HEK293 (cell line): ENCODE measurements at regions not wholly inside any gene's neighbourhood (a gene's known extent, or its start where the extent isn't known, plus 50 kb on each side); places are given as distances from the start of the nearest gene placed in this dataset.

Experiments
- CTCF ChIA-PET: fragments of 350-600 bp; formaldehyde crosslinking; extraction: SDS; loops from one replicate; lab custom pipeline; 2021; ENCODE audit warnings: antibody characterized with exemption; lab: Yijun Ruan, JAX
- POLR2A ChIA-PET: fragments of 300-600 bp; formaldehyde crosslinking; extraction: SDS; loops from one replicate; lab custom pipeline; 2020; ENCODE audit warnings: antibody characterized with exemption, inconsistent platforms; lab: Yijun Ruan, JAX
- H3K27ac ChIP-seq: fragments of 200-500 bp; sonication (Bioruptor generic); 2 replicates; pipeline ENCODE4 v1.5.1; 2014; ENCODE audit warnings: low read depth, low read length, control low read depth, inconsistent platforms; ENCODE audit errors: extremely low read depth
- H3K36me3 ChIP-seq, 2 experiments: fragments of 200-500 bp in 1 of 2; sonication (Bioruptor generic) in 1 of 2; 1 replicate in 1 of 2; 2 replicates in 1 of 2; pipeline ENCODE4 v1.5.1; 2014 to 2017; ENCODE audit warnings: inconsistent platforms in 2 of 2, low read length in 2 of 2; ENCODE audit not compliant: control insufficient read depth in 2 of 2, insufficient read depth in 1 of 2
- H3K4me1 ChIP-seq: fragments of 200-500 bp; sonication (Bioruptor generic); 2 replicates; pipeline ENCODE4 v1.5.1; 2014; ENCODE audit warnings: mild to moderate bottlenecking, low read length, inconsistent platforms; ENCODE audit not compliant: control insufficient read depth, insufficient read depth
- H3K4me3 ChIP-seq: 2 replicates; pipeline ENCODE4 v1.5.1; 2011; ENCODE audit warnings: low read depth, mild to moderate bottlenecking, control low read depth, low read length, moderate library complexity
- H3K9me3 ChIP-seq: fragments of 200-500 bp; sonication (Bioruptor generic); 2 replicates; pipeline ENCODE4 v1.5.1; 2014; ENCODE audit warnings: low read depth, low read length, inconsistent platforms; ENCODE audit not compliant: control insufficient read depth, insufficient read depth
- GFI1B ChIP-seq: fragments of 450-650 bp; formaldehyde crosslinking; IDR thresholded peaks from 2 replicates; pipeline ENCODE4 v1.5.1; 2016; ENCODE audit warnings: missing biosample characterization, missing genetic modification characterization
- MEIS1 ChIP-seq: sonication (generic); formaldehyde crosslinking; IDR thresholded peaks from 2 replicates; pipeline ENCODE4 v1.8.1; 2022; ENCODE audit warnings: missing genetic modification reagents, mild to moderate bottlenecking, borderline replicate concordance
- OVOL3 ChIP-seq: fragments of 450-650 bp; formaldehyde crosslinking; IDR thresholded peaks from 2 replicates; pipeline ENCODE4 v1.5.1; 2016; ENCODE audit warnings: missing biosample characterization, missing genetic modification characterization
- PRDM1 ChIP-seq: fragments of 450-650 bp; formaldehyde crosslinking; IDR thresholded peaks from 2 replicates; pipeline ENCODE4; 2016; ENCODE audit warnings: missing biosample characterization, missing genetic modification characterization
- SP3 ChIP-seq: fragments of 450-650 bp; formaldehyde crosslinking; IDR thresholded peaks from 2 replicates; pipeline ENCODE4 v1.5.1; 2016; ENCODE audit warnings: missing biosample characterization, missing genetic modification characterization
- SP7 ChIP-seq: fragments of 450-650 bp; formaldehyde crosslinking; IDR thresholded peaks from 2 replicates; pipeline ENCODE4 v1.5.1; 2016; ENCODE audit warnings: missing biosample characterization, missing genetic modification characterization
- ZNF19 ChIP-seq: fragments of 450-650 bp; formaldehyde crosslinking; IDR thresholded peaks from 2 replicates; pipeline ENCODE4; 2016; ENCODE audit warnings: missing biosample characterization, missing genetic modification characterization, low read depth
- ZNF2 ChIP-seq: fragments of 450-650 bp; formaldehyde crosslinking; IDR thresholded peaks from 2 replicates; pipeline ENCODE4 v1.5.1; 2016; ENCODE audit warnings: missing biosample characterization, missing genetic modification characterization
- ZNF223 ChIP-seq: fragments of 450-650 bp; formaldehyde crosslinking; IDR thresholded peaks from 2 replicates; pipeline ENCODE4 v1.5.1; 2016; ENCODE audit warnings: missing biosample characterization, missing genetic modification characterization
- ZNF292 ChIP-seq: fragments of 450-650 bp; formaldehyde crosslinking; IDR thresholded peaks from 2 replicates; pipeline ENCODE4 v1.5.1; 2016; ENCODE audit warnings: low read depth, missing biosample characterization, missing genetic modification characterization, borderline replicate concordance
- ZNF335 ChIP-seq: fragments of 450-650 bp; formaldehyde crosslinking; conservative IDR thresholded peaks from 2 replicates; pipeline ENCODE4 v1.5.1; 2016; ENCODE audit warnings: missing biosample characterization, missing genetic modification characterization
- ZNF501 ChIP-seq: fragments of 450-650 bp; formaldehyde crosslinking; IDR thresholded peaks from 2 replicates; pipeline ENCODE4 v1.5.1; 2016; ENCODE audit warnings: missing biosample characterization, missing genetic modification characterization
- ZNF549 ChIP-seq: fragments of 450-650 bp; IDR thresholded peaks from 2 replicates; pipeline ENCODE4 v1.5.1; 2018; ENCODE audit warnings: missing biosample characterization, missing genetic modification characterization, mild to moderate bottlenecking, inconsistent platforms, moderate library complexity
- ZNF621 ChIP-seq: fragments of 450-650 bp; formaldehyde crosslinking; IDR thresholded peaks from 2 replicates; pipeline ENCODE4 v1.5.1; 2017; ENCODE audit warnings: missing biosample characterization, missing genetic modification characterization
- ZNF624 ChIP-seq: fragments of 450-650 bp; formaldehyde crosslinking; IDR thresholded peaks from 2 replicates; pipeline ENCODE4 v1.5.1; 2017; ENCODE audit warnings: missing biosample characterization, missing genetic modification characterization
- ZNF658 ChIP-seq: fragments of 450-650 bp; formaldehyde crosslinking; IDR thresholded peaks from 2 replicates; pipeline ENCODE4; 2016; ENCODE audit warnings: missing biosample characterization, missing genetic modification characterization
- ZNF701 ChIP-seq: fragments of 450-650 bp; formaldehyde crosslinking; IDR thresholded peaks from 2 replicates; pipeline ENCODE4 v1.5.1; 2016; ENCODE audit warnings: missing biosample characterization, missing genetic modification characterization
- TF ChIP-seq, protein P1 (sequence below): fragments of 450-650 bp; formaldehyde crosslinking; IDR thresholded peaks from 2 replicates; pipeline ENCODE4 v1.5.1; 2016; ENCODE audit warnings: missing biosample characterization, missing genetic modification characterization
- TF ChIP-seq, protein P2 (sequence below): fragments of 450-650 bp; formaldehyde crosslinking; IDR thresholded peaks from 2 replicates; pipeline ENCODE4 v1.5.1; 2016; ENCODE audit warnings: missing biosample characterization, missing genetic modification characterization
- TF ChIP-seq, protein P3 (sequence below): fragments of 450-650 bp; formaldehyde crosslinking; IDR thresholded peaks from 2 replicates; pipeline ENCODE4 v1.5.1; 2016; ENCODE audit warnings: missing biosample characterization, missing genetic modification characterization
- TF ChIP-seq, protein P4 (sequence below): fragments of 450-650 bp; formaldehyde crosslinking; IDR thresholded peaks from 2 replicates; pipeline ENCODE4 v1.5.1; 2017; ENCODE audit warnings: missing biosample characterization, mild to moderate bottlenecking, missing genetic modification characterization, moderate library complexity
- TF ChIP-seq, protein P5 (sequence below): fragments of 450-650 bp; IDR thresholded peaks from 2 replicates; pipeline ENCODE4 v1.5.1; 2018; ENCODE audit warnings: missing biosample characterization, missing genetic modification characterization
- TF ChIP-seq, protein P6 (sequence below): fragments of 450-650 bp; formaldehyde crosslinking; IDR thresholded peaks from 2 replicates; pipeline ENCODE4 v1.5.1; 2016; ENCODE audit warnings: missing biosample characterization, missing genetic modification characterization, low read depth

DNA sequence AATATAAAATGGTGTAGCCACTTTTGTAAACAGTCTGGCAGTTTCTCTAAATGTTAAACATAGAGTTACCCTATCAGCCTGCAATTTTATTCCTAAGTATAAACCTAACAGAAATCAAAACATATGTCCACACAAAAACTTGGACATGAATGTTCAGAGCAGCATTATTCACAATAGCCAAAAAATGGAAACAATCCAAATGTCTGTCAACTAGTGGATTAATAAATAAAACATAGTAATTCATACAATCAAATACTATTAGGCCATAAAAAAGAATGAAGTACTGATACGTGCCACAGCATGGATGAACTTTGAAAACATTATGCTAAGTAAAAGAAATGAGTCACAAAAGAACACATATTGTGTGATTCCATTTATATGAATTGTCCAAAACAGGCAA, 196.5 kb downstream of the NUAK1 start:
- no peak overlapping the region for H3K27ac ChIP-seq
- H3K4me3 ChIP-seq: no peak overlapping the region
- H3K4me1 ChIP-seq: no peaks in the 10 kb centered on the region
- ChIA-PET CTCF (no interaction called here), POLR2A (no interaction called here)
- H3K36me3 ChIP-seq: no peaks in the 10 kb centered on the region
- no peak for TF ChIP-seq SP3 (tag by site-specific recombination)
- no peak for TF ChIP-seq GFI1B (tag by site-specific recombination)
- TF ChIP-seq, protein P1, sequence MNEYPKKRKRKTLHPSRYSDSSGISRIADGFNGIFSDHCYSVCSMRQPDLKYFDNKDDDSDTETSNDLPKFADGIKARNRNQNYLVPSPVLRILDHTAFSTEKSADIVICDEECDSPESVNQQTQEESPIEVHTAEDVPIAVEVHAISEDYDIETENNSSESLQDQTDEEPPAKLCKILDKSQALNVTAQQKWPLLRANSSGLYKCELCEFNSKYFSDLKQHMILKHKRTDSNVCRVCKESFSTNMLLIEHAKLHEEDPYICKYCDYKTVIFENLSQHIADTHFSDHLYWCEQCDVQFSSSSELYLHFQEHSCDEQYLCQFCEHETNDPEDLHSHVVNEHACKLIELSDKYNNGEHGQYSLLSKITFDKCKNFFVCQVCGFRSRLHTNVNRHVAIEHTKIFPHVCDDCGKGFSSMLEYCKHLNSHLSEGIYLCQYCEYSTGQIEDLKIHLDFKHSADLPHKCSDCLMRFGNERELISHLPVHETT (tag by site-specific recombination): no peak
- no peaks in the 10 kb centered on the region for H3K9me3 ChIP-seq

DNA sequence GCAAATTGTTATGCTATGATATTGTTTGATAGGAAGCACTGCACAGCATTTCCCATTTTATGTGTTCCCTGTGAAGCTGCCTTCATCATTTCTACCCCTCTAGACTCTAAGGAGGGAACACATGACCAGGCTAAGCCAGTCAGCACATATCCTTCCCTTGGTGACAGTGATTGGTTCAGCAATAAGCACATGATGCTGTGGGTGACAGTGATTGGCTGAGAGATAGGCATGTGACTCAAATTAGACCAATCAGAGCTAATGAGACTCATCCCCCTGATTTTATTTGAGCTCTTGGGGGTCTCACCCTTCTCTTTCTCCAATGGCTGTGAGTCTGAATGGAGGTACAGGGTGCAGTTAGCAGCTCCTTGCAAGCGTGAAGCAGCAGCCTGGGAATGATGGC, 195.2 kb downstream of the NUAK1 start:
- H3K9me3 ChIP-seq: no peaks in the 10 kb centered on the region
- no peak overlapping the region for H3K4me3 ChIP-seq
- no peaks in the 10 kb centered on the region for H3K4me1 ChIP-seq
- POLR2A ChIA-PET: interaction anchor here (0.6 kb wide), 1 partner anchor 689 kb away, joined by 3 read pairs; no protein-coding TSS in a partner anchor
- no peaks in the 10 kb centered on the region for H3K36me3 ChIP-seq
- H3K27ac ChIP-seq: no peak overlapping the region
- CTCF ChIA-PET: no interaction called here
- TF ChIP-seq, protein P2, sequence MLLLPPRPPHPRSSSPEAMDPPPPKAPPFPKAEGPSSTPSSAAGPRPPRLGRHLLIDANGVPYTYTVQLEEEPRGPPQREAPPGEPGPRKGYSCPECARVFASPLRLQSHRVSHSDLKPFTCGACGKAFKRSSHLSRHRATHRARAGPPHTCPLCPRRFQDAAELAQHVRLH (tag by site-specific recombination): no peak
- no peak for TF ChIP-seq ZNF292 (tag by site-specific recombination)
- no peak for TF ChIP-seq ZNF2
- no peak for TF ChIP-seq PRDM1 (tag by site-specific recombination)
- TF ChIP-seq ZNF501: no peak
- TF ChIP-seq, protein P3, sequence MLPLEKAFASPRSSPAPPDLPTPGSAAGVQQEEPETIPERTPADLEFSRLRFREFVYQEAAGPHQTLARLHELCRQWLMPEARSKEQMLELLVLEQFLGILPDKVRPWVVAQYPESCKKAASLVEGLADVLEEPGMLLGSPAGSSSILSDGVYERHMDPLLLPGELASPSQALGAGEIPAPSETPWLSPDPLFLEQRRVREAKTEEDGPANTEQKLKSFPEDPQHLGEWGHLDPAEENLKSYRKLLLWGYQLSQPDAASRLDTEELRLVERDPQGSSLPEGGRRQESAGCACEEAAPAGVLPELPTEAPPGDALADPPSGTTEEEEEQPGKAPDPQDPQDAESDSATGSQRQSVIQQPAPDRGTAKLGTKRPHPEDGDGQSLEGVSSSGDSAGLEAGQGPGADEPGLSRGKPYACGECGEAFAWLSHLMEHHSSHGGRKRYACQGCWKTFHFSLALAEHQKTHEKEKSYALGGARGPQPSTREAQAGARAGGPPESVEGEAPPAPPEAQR: no peak
- no peak for TF ChIP-seq ZNF701 (tag by site-specific recombination)
- no peak for TF ChIP-seq ZNF658
- no peak for TF ChIP-seq ZNF335 (tag by site-specific recombination)
- TF ChIP-seq, protein P4, sequence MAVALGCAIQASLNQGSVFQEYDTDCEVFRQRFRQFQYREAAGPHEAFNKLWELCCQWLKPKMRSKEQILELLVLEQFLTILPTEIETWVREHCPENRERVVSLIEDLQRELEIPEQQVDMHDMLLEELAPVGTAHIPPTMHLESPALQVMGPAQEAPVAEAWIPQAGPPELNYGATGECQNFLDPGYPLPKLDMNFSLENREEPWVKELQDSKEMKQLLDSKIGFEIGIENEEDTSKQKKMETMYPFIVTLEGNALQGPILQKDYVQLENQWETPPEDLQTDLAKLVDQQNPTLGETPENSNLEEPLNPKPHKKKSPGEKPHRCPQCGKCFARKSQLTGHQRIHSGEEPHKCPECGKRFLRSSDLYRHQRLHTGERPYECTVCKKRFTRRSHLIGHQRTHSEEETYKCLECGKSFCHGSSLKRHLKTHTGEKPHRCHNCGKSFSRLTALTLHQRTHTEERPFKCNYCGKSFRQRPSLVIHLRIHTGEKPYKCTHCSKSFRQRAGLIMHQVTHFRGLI (tag by site-specific recombination): no peak
- TF ChIP-seq, all 188 proteins: peak for 0

DNA sequence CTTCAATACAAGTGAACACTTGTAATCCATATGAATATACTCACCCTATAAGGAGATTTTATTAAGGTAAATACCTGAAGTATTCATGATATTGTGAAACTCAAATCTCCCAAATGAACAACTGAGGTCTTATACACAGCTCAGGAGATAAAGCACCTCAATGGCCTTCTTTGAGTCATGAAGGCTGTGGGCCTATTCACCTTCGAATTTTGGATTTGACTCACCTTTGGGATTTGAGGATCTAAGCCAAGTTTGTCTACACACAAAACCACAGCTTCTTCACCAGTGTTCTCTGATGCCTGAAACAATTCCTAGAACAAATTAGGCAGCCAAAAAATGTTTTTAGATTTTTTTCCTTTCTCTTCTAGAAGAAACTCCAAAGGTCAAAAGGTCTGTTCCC, 194.1 kb downstream of the NUAK1 start:
- no peak overlapping the region for H3K27ac ChIP-seq
- no peaks in the 10 kb centered on the region for H3K36me3 ChIP-seq
- ChIA-PET CTCF (interaction anchor here (0.6 kb wide), 2 partner anchors 69 to 354 kb away, joined by 3 to 5 read pairs; no protein-coding TSS in a partner anchor), POLR2A (no interaction called here)
- H3K4me1 ChIP-seq: no peaks in the 10 kb centered on the region
- no peak overlapping the region for H3K4me3 ChIP-seq
- no peaks in the 10 kb centered on the region for H3K9me3 ChIP-seq
- no peak for TF ChIP-seq ZNF19 (tag by site-specific recombination)
- TF ChIP-seq ZNF621: no peak
- no peak for TF ChIP-seq ZNF223 (tag by site-specific recombination)
- TF ChIP-seq, protein P5, sequence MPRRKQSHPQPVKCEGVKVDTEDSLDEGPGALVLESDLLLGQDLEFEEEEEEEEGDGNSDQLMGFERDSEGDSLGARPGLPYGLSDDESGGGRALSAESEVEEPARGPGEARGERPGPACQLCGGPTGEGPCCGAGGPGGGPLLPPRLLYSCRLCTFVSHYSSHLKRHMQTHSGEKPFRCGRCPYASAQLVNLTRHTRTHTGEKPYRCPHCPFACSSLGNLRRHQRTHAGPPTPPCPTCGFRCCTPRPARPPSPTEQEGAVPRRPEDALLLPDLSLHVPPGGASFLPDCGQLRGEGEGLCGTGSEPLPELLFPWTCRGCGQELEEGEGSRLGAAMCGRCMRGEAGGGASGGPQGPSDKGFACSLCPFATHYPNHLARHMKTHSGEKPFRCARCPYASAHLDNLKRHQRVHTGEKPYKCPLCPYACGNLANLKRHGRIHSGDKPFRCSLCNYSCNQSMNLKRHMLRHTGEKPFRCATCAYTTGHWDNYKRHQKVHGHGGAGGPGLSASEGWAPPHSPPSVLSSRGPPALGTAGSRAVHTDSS: no peak
- no peak for TF ChIP-seq SP7
- TF ChIP-seq, protein P6, sequence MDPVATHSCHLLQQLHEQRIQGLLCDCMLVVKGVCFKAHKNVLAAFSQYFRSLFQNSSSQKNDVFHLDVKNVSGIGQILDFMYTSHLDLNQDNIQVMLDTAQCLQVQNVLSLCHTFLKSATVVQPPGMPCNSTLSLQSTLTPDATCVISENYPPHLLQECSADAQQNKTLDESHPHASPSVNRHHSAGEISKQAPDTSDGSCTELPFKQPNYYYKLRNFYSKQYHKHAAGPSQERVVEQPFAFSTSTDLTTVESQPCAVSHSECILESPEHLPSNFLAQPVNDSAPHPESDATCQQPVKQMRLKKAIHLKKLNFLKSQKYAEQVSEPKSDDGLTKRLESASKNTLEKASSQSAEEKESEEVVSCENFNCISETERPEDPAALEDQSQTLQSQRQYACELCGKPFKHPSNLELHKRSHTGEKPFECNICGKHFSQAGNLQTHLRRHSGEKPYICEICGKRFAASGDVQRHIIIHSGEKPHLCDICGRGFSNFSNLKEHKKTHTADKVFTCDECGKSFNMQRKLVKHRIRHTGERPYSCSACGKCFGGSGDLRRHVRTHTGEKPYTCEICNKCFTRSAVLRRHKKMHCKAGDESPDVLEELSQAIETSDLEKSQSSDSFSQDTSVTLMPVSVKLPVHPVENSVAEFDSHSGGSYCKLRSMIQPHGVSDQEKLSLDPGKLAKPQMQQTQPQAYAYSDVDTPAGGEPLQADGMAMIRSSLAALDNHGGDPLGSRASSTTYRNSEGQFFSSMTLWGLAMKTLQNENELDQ (tag by site-specific recombination): no peak
- TF ChIP-seq ZNF549 (tag by site-specific recombination): no peak
- no peak for TF ChIP-seq MEIS1 (CRISPR knock-in tag)
- TF ChIP-seq, protein P4 (tag by site-specific recombination): no peak
- TF ChIP-seq OVOL3 (tag by site-specific recombination): no peak
- TF ChIP-seq ZNF624 (tag by site-specific recombination): no peak
